Activated T-cell treated with anti-CD3 and anti-CD28 coated beads for 48 hours (primary cell): ENCODE measurements at regions not wholly inside any gene's neighbourhood (a gene's known extent, or its start where the extent isn't known, plus 50 kb on each side); places are given as distances from the start of the nearest gene placed in this dataset.
"Not testable (repeated sequence)": the region's sequence is repeated elsewhere in the genome, so short reads cannot be mapped to it uniquely, and the experiment has no call there.

Source experiments
- DNase-seq: peaks from one replicate; pipeline ENCODE4 v3.0.0-alpha.2; 2020; ENCODE audit warnings: low read depth

GRCh38 chr5:164206196-164206595 lies 700.8 kb downstream of the MAT2B start:
- no peak for DNase-seq

- no peak for DNase-seq
These were observed 702.2 kb downstream of the MAT2B start for GRCh38 chr5:164207646-164208045.

- DNase-seq: no peak
These were observed 705.1 kb downstream of the MAT2B start for GRCh38 chr5:164210491-164210890.

- no peak for DNase-seq
These were observed 709.3 kb downstream of the MAT2B start for GRCh38 chr5:164214698-164215097.

- DNase-seq: no peak
These were observed 712.0 kb downstream of the MAT2B start for GRCh38 chr5:164217464-164217863.

- DNase-seq: no peak
These were observed 715.1 kb downstream of the MAT2B start for GRCh38 chr5:164220522-164220921.

- no peak for DNase-seq
These were observed 718.8 kb downstream of the MAT2B start for GRCh38 chr5:164224236-164224635.

- no peak for DNase-seq
These were observed 719.4 kb downstream of the MAT2B start for GRCh38 chr5:164224772-164225171.

GRCh38 chr5:164230341-164230740 lies 724.9 kb downstream of the MAT2B start:
- no peak for DNase-seq

GRCh38 chr5:164233791-164234190 lies 728.4 kb downstream of the MAT2B start:
- no peak for DNase-seq

- DNase-seq: no peak
These were observed 728.9 kb downstream of the MAT2B start for GRCh38 chr5:164234321-164234720.

- DNase-seq: no peak
These were observed 730.0 kb downstream of the MAT2B start for GRCh38 chr5:164235300-164235891.

GRCh38 chr5:164237486-164237885 lies 732.1 kb downstream of the MAT2B start:
- no peak for DNase-seq

- DNase-seq: not testable (repeated sequence)
These were observed 746.4 kb downstream of the MAT2B start for GRCh38 chr5:164251781-164252180.

- no peak for DNase-seq
These were observed 748.3 kb downstream of the MAT2B start for GRCh38 chr5:164253764-164254163.

- no peak for DNase-seq
These were observed 750.3 kb downstream of the MAT2B start for GRCh38 chr5:164255598-164256213.

- DNase-seq: no peak
These were observed 750.9 kb downstream of the MAT2B start for GRCh38 chr5:164256351-164256750.

GRCh38 chr5:164256954-164257353 lies 751.5 kb downstream of the MAT2B start:
- DNase-seq: no peak

GRCh38 chr5:164265566-164265965 lies 760.1 kb downstream of the MAT2B start:
- no peak for DNase-seq

GRCh38 chr5:164266571-164266970 lies 761.2 kb downstream of the MAT2B start:
- no peak for DNase-seq

GRCh38 chr5:164277720-164278119 lies 772.3 kb downstream of the MAT2B start:
- DNase-seq: no peak

- no peak for DNase-seq
These were observed 784.1 kb downstream of the MAT2B start for GRCh38 chr5:164289526-164289925.

- no peak for DNase-seq
These were observed 791.2 kb downstream of the MAT2B start for GRCh38 chr5:164296603-164297080.

- DNase-seq: no peak
These were observed 792.7 kb downstream of the MAT2B start for GRCh38 chr5:164298165-164298564.
